ENCODE measurements at regions not wholly inside any gene's neighbourhood (a gene's known extent, or its start where the extent isn't known, plus 50 kb on each side); places are given as distances from the start of the nearest gene placed in this dataset.

GRCh38 chr12:46904406-46905238 is 78.8 kb upstream of the SLC38A4 start:
- no peak for TF ChIP-seq CTCF (conservative IDR thresholded peaks at IDR 0.05)
- no peak for TF ChIP-seq EZH2 (IDR thresholded peaks at IDR 0.05; ENCODE audit: low read depth)
